Neural progenitor cell (in vitro differentiated cells): ENCODE measurements at regions not wholly inside any gene's neighbourhood (a gene's known extent, or its start where the extent isn't known, plus 50 kb on each side); places are given as distances from the start of the nearest gene placed in this dataset.

Experiments used
- EZH2 ChIP-seq: fragments of 200-600 bp; sonication (generic); IDR thresholded peaks from 2 replicates; pipeline ENCODE4 v1.6.1; 2017; ENCODE audit warnings: antibody characterized with exemption, mild to moderate bottlenecking, moderate library complexity
- EZH2phosphoT487 ChIP-seq: fragments of 200-600 bp; sonication (generic); IDR thresholded peaks from 2 replicates; pipeline ENCODE4 v1.6.1; 2017; ENCODE audit warnings: antibody characterized with exemption
- TF ChIP-seq, protein P1 (sequence below): fragments of 200-600 bp; sonication (generic); IDR thresholded peaks from 2 replicates; pipeline ENCODE4 v1.5.1; 2017; ENCODE audit warnings: antibody characterized with exemption, mild to moderate bottlenecking

DNA sequence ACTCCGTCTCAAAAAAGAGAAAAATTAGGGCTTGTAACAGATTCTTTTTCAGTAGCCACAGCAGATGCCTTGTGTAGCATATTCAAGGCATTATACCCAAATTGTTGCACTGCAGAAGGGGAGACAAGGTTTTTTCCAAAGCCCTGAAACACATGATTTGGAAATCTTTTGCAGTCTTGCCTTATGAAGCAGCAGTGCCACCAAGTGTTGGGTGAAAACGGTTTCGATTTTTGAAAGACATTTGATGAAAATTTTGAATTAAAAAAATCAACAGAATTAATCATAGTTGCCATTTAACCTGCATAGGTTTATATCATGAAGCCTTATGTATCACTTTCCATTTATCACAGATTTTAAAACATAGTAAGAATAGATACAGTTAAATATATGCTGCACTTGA, 479.5 kb downstream of the TAF11L14 start:
- TF ChIP-seq, protein P1, sequence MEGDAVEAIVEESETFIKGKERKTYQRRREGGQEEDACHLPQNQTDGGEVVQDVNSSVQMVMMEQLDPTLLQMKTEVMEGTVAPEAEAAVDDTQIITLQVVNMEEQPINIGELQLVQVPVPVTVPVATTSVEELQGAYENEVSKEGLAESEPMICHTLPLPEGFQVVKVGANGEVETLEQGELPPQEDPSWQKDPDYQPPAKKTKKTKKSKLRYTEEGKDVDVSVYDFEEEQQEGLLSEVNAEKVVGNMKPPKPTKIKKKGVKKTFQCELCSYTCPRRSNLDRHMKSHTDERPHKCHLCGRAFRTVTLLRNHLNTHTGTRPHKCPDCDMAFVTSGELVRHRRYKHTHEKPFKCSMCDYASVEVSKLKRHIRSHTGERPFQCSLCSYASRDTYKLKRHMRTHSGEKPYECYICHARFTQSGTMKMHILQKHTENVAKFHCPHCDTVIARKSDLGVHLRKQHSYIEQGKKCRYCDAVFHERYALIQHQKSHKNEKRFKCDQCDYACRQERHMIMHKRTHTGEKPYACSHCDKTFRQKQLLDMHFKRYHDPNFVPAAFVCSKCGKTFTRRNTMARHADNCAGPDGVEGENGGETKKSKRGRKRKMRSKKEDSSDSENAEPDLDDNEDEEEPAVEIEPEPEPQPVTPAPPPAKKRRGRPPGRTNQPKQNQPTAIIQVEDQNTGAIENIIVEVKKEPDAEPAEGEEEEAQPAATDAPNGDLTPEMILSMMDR, result peak; percentile 39
- TF ChIP-seq EZH2phosphoT487 (no peak), EZH2 (no peak)
